ENCODE measurements at regions not wholly inside any gene's neighbourhood (a gene's known extent, or its start where the extent isn't known, plus 50 kb on each side); places are given as distances from the start of the nearest gene placed in this dataset.

GRCh38 chr13:75102001-75102716 lies 379.8 kb downstream of the TBC1D4 start:
- no peak overlapping the region for H2AFZ ChIP-seq (ENCODE audit: low read length)
- peak; percentile 25 to 71 for DNase-seq (ENCODE audit: low read depth in 2 of 2)
- TF ChIP-seq CTCF (conservative IDR thresholded peaks at IDR 0.05 in 1 of 2, IDR thresholded peaks at IDR 0.05 in 1 of 2; ENCODE audit: low read depth in 1 of 2, low read length in 2 of 2): no peak
- TF ChIP-seq EZH2 (IDR thresholded peaks at IDR 0.05; ENCODE audit: low read length, missing control alignments): no peak

GRCh38 chr13:75101348-75101747 lies 380.6 kb downstream of the TBC1D4 start:
- no peaks in the 10 kb centered on the region for H3K79me2 ChIP-seq (ENCODE audit: control insufficient read depth, insufficient read depth, low read length)
- no peaks in the 10 kb centered on the region for H3K27me3 ChIP-seq (ENCODE audit: control insufficient read depth, insufficient read depth, low read length)
- H3K4me2 ChIP-seq (ENCODE audit: extremely low read depth, insufficient read depth, low read length): no peak overlapping the region
- no peaks in the 10 kb centered on the region for H3K36me3 ChIP-seq (ENCODE audit: control insufficient read depth, insufficient read depth, low read length)
- H3K27ac ChIP-seq (ENCODE audit: insufficient read depth, low read length): no peak overlapping the region
- no peaks in the 10 kb centered on the region for H3K4me1 ChIP-seq (ENCODE audit: control insufficient read depth, extremely low read depth, insufficient read depth, low read length)
- DNase-seq (ENCODE audit: low read depth in 2 of 2): no peak
- no peak overlapping the region for H2AFZ ChIP-seq (ENCODE audit: low read length)
- H3K9ac ChIP-seq (ENCODE audit: insufficient read depth, low read length): no peak overlapping the region
- H4K20me1 ChIP-seq (ENCODE audit: control insufficient read depth, extremely low read depth, insufficient read depth, low read length): no peaks in the 10 kb centered on the region
- no peak for TF ChIP-seq EZH2 (IDR thresholded peaks at IDR 0.05; ENCODE audit: low read length, missing control alignments)
- no peak for TF ChIP-seq CTCF (conservative IDR thresholded peaks at IDR 0.05 in 1 of 2, IDR thresholded peaks at IDR 0.05 in 1 of 2; ENCODE audit: low read depth in 1 of 2, low read length in 2 of 2)
- no peak overlapping the region for H3K4me3 ChIP-seq (replicated peaks in 1 of 4; ENCODE audit: control extremely low read depth in 1 of 4, insufficient read depth in 1 of 4, low read depth in 3 of 4, low read length in 4 of 4)
- no peaks in the 10 kb centered on the region for H3K9me3 ChIP-seq (ENCODE audit: control insufficient read depth, insufficient read depth, low read depth, low read length)

More at GRCh38 chr13:75102001-75102716, 379.8 kb downstream of the TBC1D4 start:
- Histone ChIP-seq H3K36me3 (ENCODE audit: control insufficient read depth, insufficient read depth, low read length) (no peaks in the 10 kb centered on the region), H3K4me1 (ENCODE audit: control insufficient read depth, extremely low read depth, insufficient read depth, low read length) (no peaks in the 10 kb centered on the region), H4K20me1 (ENCODE audit: control insufficient read depth, extremely low read depth, insufficient read depth, low read length) (no peaks in the 10 kb centered on the region), H3K27me3 (ENCODE audit: control insufficient read depth, insufficient read depth, low read length) (no peaks in the 10 kb centered on the region), H3K79me2 (ENCODE audit: control insufficient read depth, insufficient read depth, low read length) (no peaks in the 10 kb centered on the region), H3K27ac (ENCODE audit: insufficient read depth, low read length) (no peak overlapping the region), H3K4me2 (ENCODE audit: extremely low read depth, insufficient read depth, low read length) (no peak overlapping the region), H3K9ac (ENCODE audit: insufficient read depth, low read length) (no peak overlapping the region), H3K4me3 (replicated peaks in 1 of 4; ENCODE audit: control extremely low read depth in 1 of 4, insufficient read depth in 1 of 4, low read depth in 3 of 4, low read length in 4 of 4) (no peak overlapping the region), H3K9me3 (ENCODE audit: control insufficient read depth, insufficient read depth, low read depth, low read length) (no peaks in the 10 kb centered on the region)

GRCh38 chr13:75092143-75092542 lies 389.8 kb downstream of the TBC1D4 start:
- Histone ChIP-seq H3K27me3 (ENCODE audit: control insufficient read depth, insufficient read depth, low read length) (no peaks in the 10 kb centered on the region), H3K4me3 (replicated peaks in 1 of 4; ENCODE audit: control extremely low read depth in 1 of 4, insufficient read depth in 1 of 4, low read depth in 3 of 4, low read length in 4 of 4) (no peak overlapping the region), H3K9me3 (ENCODE audit: control insufficient read depth, insufficient read depth, low read depth, low read length) (no peaks in the 10 kb centered on the region), H2AFZ (ENCODE audit: low read length) (no peak overlapping the region), H4K20me1 (ENCODE audit: control insufficient read depth, extremely low read depth, insufficient read depth, low read length) (no peaks in the 10 kb centered on the region), H3K27ac (ENCODE audit: insufficient read depth, low read length) (no peak overlapping the region), H3K36me3 (ENCODE audit: control insufficient read depth, insufficient read depth, low read length) (no peaks in the 10 kb centered on the region), H3K4me2 (ENCODE audit: extremely low read depth, insufficient read depth, low read length) (no peak overlapping the region), H3K9ac (ENCODE audit: insufficient read depth, low read length) (no peak overlapping the region), H3K79me2 (ENCODE audit: control insufficient read depth, insufficient read depth, low read length) (no peaks in the 10 kb centered on the region), H3K4me1 (ENCODE audit: control insufficient read depth, extremely low read depth, insufficient read depth, low read length) (no peaks in the 10 kb centered on the region)
- TF ChIP-seq CTCF (conservative IDR thresholded peaks at IDR 0.05 in 1 of 2, IDR thresholded peaks at IDR 0.05 in 1 of 2; ENCODE audit: low read depth in 1 of 2, low read length in 2 of 2) (no peak), EZH2 (IDR thresholded peaks at IDR 0.05; ENCODE audit: low read length, missing control alignments) (no peak)
- no peak for DNase-seq (ENCODE audit: low read depth in 2 of 2)

Data from fibroblast of lung (primary cell).